H1 (cell line): ENCODE measurements at regions not wholly inside any gene's neighbourhood (a gene's known extent, or its start where the extent isn't known, plus 50 kb on each side); places are given as distances from the start of the nearest gene placed in this dataset.

ENCODE experiments used
- CTCF ChIA-PET: fragments of 300-600 bp; sonication (Branson Sonifier 250); formaldehyde crosslinking; loops from one replicate; lab custom pipeline; 2021; ENCODE audit not compliant: partially characterized antibody; lab: Charles Lee
- POLR2A ChIA-PET: fragments of 300-600 bp; sonication (Branson Sonifier 250); formaldehyde crosslinking; loops from one replicate; lab custom pipeline; 2021; ENCODE audit warnings: inconsistent platforms; ENCODE audit not compliant: partially characterized antibody; lab: Charles Lee
- DNase-seq, 2 experiments: peaks; one replicate each; pipeline versions ENCODE4 v3.0.0 to v3.0.0-alpha.2; 2010 to 2022; ENCODE audit warnings: low spot score in 2 of 2, low read depth in 1 of 2, mixed read lengths in 1 of 2
- FAIRE-seq: peaks from 2 replicates; lab custom pipeline; 2011; peaks lifted over from hg19 to GRCh38; lab: Jason Lieb, UNC
- H2AFZ ChIP-seq: 2 replicates; pipeline ENCODE4 v1.8.1; 2012; ENCODE audit warnings: low read length, inconsistent platforms
- H2AK5ac ChIP-seq: 2 replicates; pipeline ENCODE4 v1.6.1; 2013; ENCODE audit warnings: low read depth, low read length
- H2BK120ac ChIP-seq: replicated peaks from 2 replicates; pipeline ENCODE3; 2013; ENCODE audit warnings: low read depth, low read length, inconsistent platforms
- H2BK12ac ChIP-seq: 2 replicates; pipeline ENCODE4 v1.6.1; 2013; ENCODE audit warnings: low read depth, low read length
- H2BK15ac ChIP-seq: 2 replicates; pipeline ENCODE4 v1.6.1; 2013; ENCODE audit warnings: low read length
- H2BK20ac ChIP-seq: 2 replicates; pipeline ENCODE4 v1.6.1; 2013; ENCODE audit warnings: low read length
- H2BK5ac ChIP-seq: 2 replicates; pipeline ENCODE4 v1.6.1; 2013; ENCODE audit warnings: low read depth, low read length
- H3K14ac ChIP-seq: 2 replicates; pipeline ENCODE4 v1.6.1; 2013; ENCODE audit warnings: inconsistent platforms; ENCODE audit not compliant: insufficient read length
- H3K18ac ChIP-seq: 2 replicates; pipeline ENCODE4 v1.6.1; 2013; ENCODE audit warnings: low read length; ENCODE audit errors: extremely low read depth
- H3K23ac ChIP-seq: 2 replicates; pipeline ENCODE4 v1.6.1; 2013; ENCODE audit warnings: inconsistent platforms; ENCODE audit not compliant: insufficient read length
- H3K23me2 ChIP-seq: 2 replicates; pipeline ENCODE4 v1.6.1; 2013; ENCODE audit warnings: low read depth, low read length
- H3K27ac ChIP-seq: 2 replicates; pipeline ENCODE4 v1.6.1; 2011; ENCODE audit warnings: low read depth, low read length, inconsistent platforms
- H3K27me3 ChIP-seq, 4 experiments: replicated peaks in 1 of 4; 1 replicate in 1 of 4; 2 replicates in 3 of 4; pipeline versions ENCODE4 v1.6.1 to v1.8.1; 2011 to 2013; ENCODE audit warnings: low read length in 3 of 4, mild to moderate bottlenecking in 3 of 4, inconsistent platforms in 2 of 4, mixed read lengths in 2 of 4, moderate library complexity in 1 of 4; ENCODE audit not compliant: control insufficient read depth in 3 of 4, insufficient read depth in 3 of 4; ENCODE audit errors: extremely low read depth in 1 of 4
- H3K36me3 ChIP-seq, 4 experiments: 2 replicates each; pipeline versions ENCODE4 v1.6.1 to v1.8.1; 2011 to 2013; ENCODE audit warnings: mild to moderate bottlenecking in 4 of 4, low read length in 3 of 4, moderate library complexity in 2 of 4, control low read depth in 1 of 4, inconsistent platforms in 1 of 4; ENCODE audit not compliant: insufficient read depth in 4 of 4, control insufficient read depth in 2 of 4
- H3K4ac ChIP-seq: replicated peaks from 2 replicates; pipeline ENCODE3; 2013; ENCODE audit warnings: low read length, low read depth, mixed read lengths, inconsistent platforms; ENCODE audit not compliant: insufficient read length
- H3K4me1 ChIP-seq, 4 experiments: replicated peaks in 1 of 4; 1 replicate in 1 of 4; 2 replicates in 3 of 4; pipeline versions ENCODE4 v1.6.1 to v1.8.1; 2011 to 2013; ENCODE audit warnings: low read length in 3 of 4, inconsistent platforms in 2 of 4, mixed read lengths in 1 of 4; ENCODE audit not compliant: insufficient read depth in 4 of 4, control insufficient read depth in 3 of 4
- H3K4me2 ChIP-seq, 2 experiments: 2 replicates each; pipeline versions ENCODE4 v1.6.1 to v1.8.1; 2011 to 2013; ENCODE audit warnings: low read depth in 2 of 2, low read length in 2 of 2, control low read depth in 1 of 2, inconsistent platforms in 1 of 2, mild to moderate bottlenecking in 1 of 2; ENCODE audit not compliant: insufficient read depth in 1 of 2
- H3K4me3 ChIP-seq, 4 experiments: fragments of 200-600, 300-600 bp in 1 of 4; sonication (generic), shearing (Covaris generic), sonication (Bioruptor Twin) in 1 of 4; 2 replicates each; pipeline versions ENCODE4 v1.5.1 to v1.8.1; 2011 to 2016; ENCODE audit warnings: low read length in 4 of 4, low read depth in 3 of 4, control low read depth in 2 of 4, inconsistent platforms in 2 of 4, mild to moderate bottlenecking in 2 of 4, mixed read lengths in 1 of 4, moderate library complexity in 1 of 4; ENCODE audit not compliant: insufficient read depth in 2 of 4; ENCODE audit errors: extremely low read depth in 1 of 4
- H3K56ac ChIP-seq: replicated peaks from 2 replicates; pipeline ENCODE3; 2013; ENCODE audit warnings: low read depth, mild to moderate bottlenecking, mixed read lengths, low read length, inconsistent platforms; ENCODE audit not compliant: insufficient read length
- H3K79me1 ChIP-seq: 2 replicates; pipeline ENCODE4 v1.6.1; 2013; ENCODE audit warnings: low read depth, low read length, control low read depth
- H3K79me2 ChIP-seq, 2 experiments: 2 replicates each; pipeline versions ENCODE4 v1.6.1 to v1.8.1; 2012 to 2013; ENCODE audit warnings: low read length in 2 of 2, mild to moderate bottlenecking in 2 of 2, inconsistent platforms in 1 of 2; ENCODE audit not compliant: insufficient read depth in 2 of 2, control insufficient read depth in 1 of 2
- H3K9ac ChIP-seq, 4 experiments: replicated peaks in 1 of 4; 1 replicate in 1 of 4; 2 replicates in 3 of 4; pipeline versions ENCODE4 v1.6.1 to v1.8.1; 2011 to 2013; ENCODE audit warnings: low read depth in 3 of 4, low read length in 3 of 4, control low read depth in 2 of 4, mild to moderate bottlenecking in 2 of 4, moderate library complexity in 2 of 4, inconsistent platforms in 1 of 4; ENCODE audit errors: extremely low read depth in 1 of 4
- H3K9me3 ChIP-seq, 2 experiments: 2 replicates each; pipeline versions ENCODE4 v1.6.1 to v1.8.1; 2012 to 2013; ENCODE audit warnings: mild to moderate bottlenecking in 2 of 2, moderate library complexity in 2 of 2, control low read depth in 1 of 2, inconsistent platforms in 1 of 2, low read depth in 1 of 2, low read length in 1 of 2, mixed read lengths in 1 of 2; ENCODE audit not compliant: insufficient read depth in 2 of 2
- H4K20me1 ChIP-seq, 2 experiments: replicated peaks in 1 of 2; 2 replicates each; pipeline versions ENCODE3 to v1.8.1; 2011 to 2013; ENCODE audit warnings: inconsistent platforms in 2 of 2, low read length in 2 of 2, mild to moderate bottlenecking in 1 of 2; ENCODE audit not compliant: insufficient read depth in 2 of 2, control insufficient read depth in 1 of 2
- H4K5ac ChIP-seq: 2 replicates; pipeline ENCODE4 v1.6.1; 2013; ENCODE audit warnings: low read length, low read depth, mixed read lengths, inconsistent platforms; ENCODE audit not compliant: insufficient read length
- H4K8ac ChIP-seq: 2 replicates; pipeline ENCODE4 v1.8.0; 2013; ENCODE audit warnings: mild to moderate bottlenecking, moderate library complexity, low read length, inconsistent platforms; ENCODE audit not compliant: insufficient read depth; ENCODE audit errors: extremely low read depth
- H4K91ac ChIP-seq: replicated peaks from 2 replicates; pipeline ENCODE3; 2013; ENCODE audit warnings: low read length, mixed read lengths, inconsistent platforms; ENCODE audit not compliant: insufficient read length
- CREB1 ChIP-seq: IDR thresholded peaks from 2 replicates; pipeline ENCODE4 v1.6.1; 2012; ENCODE audit warnings: inconsistent platforms
- HDAC2 ChIP-seq, 2 experiments: fragments of 300-600 bp in 1 of 2; sonication (generic) in 1 of 2; IDR thresholded peaks; 2 replicates each; pipeline ENCODE4 v1.6.1; 2011 to 2012; ENCODE audit warnings: low read depth in 2 of 2, low read length in 2 of 2, mild to moderate bottlenecking in 2 of 2, moderate library complexity in 2 of 2, borderline replicate concordance in 1 of 2, inconsistent platforms in 1 of 2
- NANOG ChIP-seq: IDR thresholded peaks from 2 replicates; pipeline ENCODE4 v1.6.1; 2011; ENCODE audit warnings: low read length, low read depth, mild to moderate bottlenecking, inconsistent platforms; ENCODE audit not compliant: insufficient read depth, poor library complexity, severe bottlenecking
- WGBS, 2 experiments: shearing (Covaris generic) in 1 of 2; methylation state at CpG; one replicate each; pipeline versions ENCODE4 v1.1.6 to v1.1.7; 2013 to 2015; ENCODE audit warnings: low lambda C conversion rate in 2 of 2, mixed read lengths in 2 of 2, inconsistent platforms in 1 of 2, low coverage in 1 of 2, missing lambda C conversion rate in 1 of 2; ENCODE audit not compliant: insufficient replicate concordance in 2 of 2, insufficient coverage in 1 of 2, insufficient read length in 1 of 2; ENCODE audit errors: extremely low coverage in 1 of 2, missing lambda C conversion rate in 1 of 2; 5-methylcytosine and 5-hydroxymethylcytosine counted together

DNA sequence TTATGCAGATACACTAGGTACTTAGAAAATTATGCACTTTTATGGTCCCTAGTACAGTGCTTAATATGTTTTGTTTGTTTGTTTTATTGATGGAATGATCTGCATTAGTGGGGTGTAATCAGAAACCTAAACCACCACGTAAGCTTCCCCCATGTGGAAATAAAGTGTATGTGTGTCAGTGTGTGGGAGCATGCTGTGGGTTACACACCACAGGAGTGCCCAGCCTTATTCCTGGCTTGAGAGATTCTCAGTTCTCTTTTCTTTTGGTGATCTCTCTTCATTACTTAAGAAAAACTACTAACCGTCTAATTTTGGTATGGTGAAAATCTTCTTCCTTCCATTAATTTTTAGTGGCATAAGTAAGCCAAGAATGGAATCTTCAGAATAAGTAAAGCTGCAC is 398.6 kb downstream of the DCDC2C start (continued):
- no peak for TF ChIP-seq NANOG

- no peak overlapping the region for H2BK12ac ChIP-seq
- WGBS, 2 experiments, result 96% methylated on average over 7 of the region's 7 CpGs; no CpG with 5 or more reads in 1 of the 2 experiments
- FAIRE-seq, result no peak
- TF ChIP-seq HDAC2 (IDR thresholded peaks at IDR 0.05; ENCODE audit: borderline replicate concordance in 1 of 2, low read depth in 2 of 2, low read length in 2 of 2) (no peak), CREB1 (no peak)
Measured at GRCh38 chr2:4107179-4107578, 403.8 kb downstream of the DCDC2C start.

More at GRCh38 chr2:4107179-4107578, 403.8 kb downstream of the DCDC2C start:
- CTCF ChIA-PET, result no interaction called here
- no peak overlapping the region for H4K5ac ChIP-seq
- H4K20me1 ChIP-seq, result no peaks in the 10 kb centered on the region
- no peak overlapping the region for H2BK120ac ChIP-seq
- H3K36me3 ChIP-seq, result no peaks in the 10 kb centered on the region
- no peak overlapping the region for H3K27ac ChIP-seq
- no peak overlapping the region for H2BK20ac ChIP-seq
- H3K4me3 ChIP-seq, result no peak overlapping the region
- H3K79me2 ChIP-seq, result no peaks in the 10 kb centered on the region
- no peaks in the 10 kb centered on the region for H3K79me1 ChIP-seq
- no peak overlapping the region for H3K4ac ChIP-seq
- H3K18ac ChIP-seq, result no peak overlapping the region
- H3K56ac ChIP-seq, result no peak overlapping the region
- H3K9me3 ChIP-seq, result peaks cover 0 to 3% of the 10 kb centered on the region in 2 experiments; a peak in 1 of 4 replicates
- H3K9ac ChIP-seq, result no peak overlapping the region
- DNase-seq, result no peak
- no peak overlapping the region for H3K14ac ChIP-seq
- H3K4me1 ChIP-seq, result no peaks in the 10 kb centered on the region
- no peaks in the 10 kb centered on the region; a peak in 1 of 7 replicates for H3K27me3 ChIP-seq
- no peak overlapping the region for H4K8ac ChIP-seq
- H2BK15ac ChIP-seq, result no peak overlapping the region
- H3K4me2 ChIP-seq, result no peak overlapping the region
- H3K23ac ChIP-seq, result no peak overlapping the region
- H3K23me2 ChIP-seq, result no peaks in the 10 kb centered on the region
- POLR2A ChIA-PET, result no interaction called here
- no peak overlapping the region for H4K91ac ChIP-seq
- no peak overlapping the region for H2AK5ac ChIP-seq
- no peak overlapping the region for H2BK5ac ChIP-seq
- no peak overlapping the region for H2AFZ ChIP-seq
